Superior temporal gyrus (tissue), 1 donor: ENCODE measurements at regions not wholly inside any gene's neighbourhood (a gene's known extent, or its start where the extent isn't known, plus 50 kb on each side); places are given as distances from the start of the nearest gene placed in this dataset.
"Not testable (repeated sequence)": the region's sequence is repeated elsewhere in the genome, so short reads cannot be mapped to it uniquely, and the experiment has no call there.

Experiments
- DNase-seq: peaks from one replicate; pipeline ENCODE4 v3.0.0-alpha.2; 2016; ENCODE audit errors: extremely low spot score

DNA sequence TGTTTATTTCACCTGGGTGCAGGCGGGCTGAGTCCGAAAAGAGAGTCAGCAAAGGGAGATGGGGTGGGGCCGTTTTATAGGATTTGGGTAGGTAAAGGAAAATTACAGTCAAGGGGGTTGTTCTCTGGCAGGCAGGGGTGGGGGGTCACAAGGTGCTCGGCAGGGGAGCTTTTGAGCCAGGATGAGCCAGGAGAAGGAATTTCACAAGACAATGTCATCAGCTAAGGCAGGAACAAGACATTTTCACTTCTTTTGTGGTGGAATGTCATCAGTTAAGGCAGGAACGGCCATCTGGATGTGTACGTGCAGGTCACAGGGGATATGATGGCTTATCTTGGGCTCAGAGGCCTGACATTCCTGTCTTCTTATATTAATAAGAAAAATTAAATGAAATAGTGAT, 115.8 kb upstream of the KCNJ3 start:
- not testable (repeated sequence) for DNase-seq

DNA sequence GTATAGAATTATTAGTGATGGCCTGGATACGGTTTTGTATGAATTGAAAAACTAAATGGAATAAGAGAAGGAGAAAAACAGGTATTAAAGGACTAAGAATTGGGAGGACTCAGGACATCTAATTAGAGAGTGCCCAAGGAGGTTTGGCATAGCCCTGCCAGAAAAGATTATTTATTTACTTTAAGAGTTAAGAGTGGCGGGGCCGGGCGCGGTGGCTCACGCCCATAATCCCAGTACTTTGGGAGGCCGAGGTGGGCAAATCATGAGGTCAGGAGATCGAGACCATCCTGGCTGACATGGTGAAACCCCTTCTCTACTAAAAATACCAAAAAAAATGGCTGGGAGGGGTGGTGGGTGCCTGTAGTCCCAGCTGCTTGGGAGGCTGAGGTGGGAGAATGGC, 115.2 kb upstream of the KCNJ3 start:
- not testable (repeated sequence) for DNase-seq

DNA sequence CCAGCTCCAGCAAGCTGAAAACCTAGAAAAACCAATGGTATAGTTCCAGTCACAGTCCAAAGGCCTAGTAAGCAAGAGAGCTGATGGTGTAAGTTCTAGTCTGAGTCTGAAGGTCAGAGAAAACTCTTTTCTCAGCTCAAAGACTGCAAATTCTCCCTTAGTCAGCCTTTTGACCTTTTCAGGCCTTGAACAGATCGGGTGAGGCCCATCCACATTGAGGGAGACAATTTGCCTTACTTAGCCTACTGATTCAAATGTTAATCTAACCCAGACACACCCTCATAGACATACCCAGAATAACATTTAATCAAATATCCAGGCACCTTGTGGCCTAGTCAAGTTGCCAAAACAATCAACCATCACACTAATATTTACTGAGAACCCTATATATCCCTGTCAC, 110.8 kb upstream of the KCNJ3 start:
- no peak for DNase-seq

DNA sequence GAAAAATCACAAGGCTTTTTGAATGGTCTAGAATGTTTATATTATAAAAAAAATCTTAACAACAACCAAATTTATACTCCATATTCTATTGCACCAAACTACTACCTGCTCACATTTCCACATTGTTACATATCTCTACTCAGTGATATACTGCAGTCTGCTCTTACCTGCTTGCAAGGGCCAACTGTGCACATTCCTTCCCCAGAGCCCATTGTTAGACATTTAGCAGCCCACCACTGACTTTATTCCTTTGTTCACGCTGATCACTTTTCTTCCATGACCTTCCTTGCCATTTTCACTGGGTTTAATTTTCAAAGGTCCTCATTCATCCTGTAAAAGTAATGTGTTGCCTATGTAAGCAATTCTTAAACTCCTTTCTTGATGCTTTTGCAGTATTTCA, 109.7 kb upstream of the KCNJ3 start:
- DNase-seq: no peak

DNA sequence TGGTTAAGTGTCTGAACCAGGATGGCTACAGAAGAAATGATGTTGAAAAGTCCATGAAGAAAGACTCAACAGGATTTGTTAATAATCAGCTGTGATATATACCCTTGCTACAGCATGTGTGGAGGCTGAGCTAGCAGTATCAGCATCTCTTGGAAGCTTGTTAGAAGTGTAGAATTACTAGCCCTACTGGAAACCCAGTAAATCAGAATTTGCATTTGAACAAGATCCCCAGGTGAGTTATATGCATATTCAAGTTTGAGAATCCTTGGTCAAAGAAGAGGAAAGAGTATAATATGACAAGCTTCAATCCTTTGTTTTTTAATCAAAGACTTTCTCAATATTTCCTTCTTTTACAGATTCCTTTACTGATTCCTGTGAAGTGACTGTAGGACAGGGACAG, 109.0 kb upstream of the KCNJ3 start:
- DNase-seq: no peak

DNA sequence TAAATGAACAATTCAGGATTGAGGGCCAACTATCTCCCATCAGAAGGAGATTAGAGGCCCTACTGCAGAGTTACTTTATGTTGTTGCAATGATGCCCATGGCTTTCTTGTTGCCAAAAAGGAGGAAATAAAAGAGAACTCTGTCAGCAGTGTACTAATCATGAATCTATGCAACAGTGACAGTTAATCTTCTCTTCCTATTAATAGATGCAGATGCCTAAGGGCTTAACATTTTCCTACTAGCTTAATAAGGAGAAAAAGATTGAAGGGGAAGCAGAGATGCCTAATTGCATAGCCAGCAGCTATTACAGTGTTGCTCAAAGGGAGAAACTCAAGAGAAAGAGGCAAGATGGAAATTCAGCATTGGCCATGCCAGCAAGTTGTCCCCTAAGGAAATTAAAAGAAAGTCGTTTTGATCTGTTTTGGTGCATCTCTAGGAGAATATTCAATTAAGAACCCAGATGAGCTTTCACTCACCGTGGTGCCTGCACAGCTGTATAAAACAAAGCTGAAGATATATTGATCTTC, 107.1 kb upstream of the KCNJ3 start:
- DNase-seq: no peak

DNA sequence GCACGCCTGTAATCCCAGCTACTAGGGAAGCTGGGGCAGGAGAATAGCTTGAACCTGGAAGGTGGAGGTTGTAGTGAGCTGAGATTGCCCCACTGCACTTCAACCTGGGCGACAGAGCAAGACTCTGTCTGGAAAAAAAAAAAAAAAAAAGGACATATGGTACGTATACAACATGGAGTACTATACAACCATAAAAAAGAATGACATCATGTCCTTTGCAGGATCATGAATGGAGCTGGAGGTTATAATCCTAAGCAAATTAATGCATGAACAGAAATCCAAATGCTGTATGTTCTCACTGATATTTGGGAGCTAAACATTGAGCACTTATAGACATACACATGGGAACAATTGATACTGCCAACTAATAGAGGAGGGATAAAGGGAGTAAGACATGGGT, 99.3 kb upstream of the KCNJ3 start:
- no peak for DNase-seq

DNA sequence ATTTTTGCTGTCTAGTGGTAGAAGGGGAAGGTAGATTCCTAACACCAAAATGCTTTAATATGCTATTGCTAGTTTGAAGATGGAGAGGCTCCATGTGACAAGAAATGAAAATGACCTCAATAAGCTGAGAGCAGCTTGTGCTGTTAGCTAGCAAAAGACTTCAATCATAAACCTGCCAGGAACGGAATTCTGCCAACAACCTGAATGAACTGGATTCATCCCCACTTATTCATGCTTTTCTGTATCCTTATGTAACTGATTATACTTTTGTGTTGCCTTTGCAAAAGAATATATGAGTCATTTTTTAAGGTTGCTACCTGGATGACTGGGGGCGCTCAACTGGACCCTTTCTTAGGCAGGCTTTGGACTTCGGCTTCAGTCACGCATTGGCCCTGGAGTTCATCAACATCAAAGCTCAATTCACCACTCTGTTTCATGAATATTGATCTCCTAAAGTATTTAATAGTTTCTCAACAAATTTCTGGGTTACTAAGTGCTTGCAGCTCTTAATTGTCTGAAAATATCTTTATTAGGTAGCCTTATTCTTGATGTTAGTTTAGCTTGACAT, 97.5 kb upstream of the KCNJ3 start:
- no peak for DNase-seq

DNA sequence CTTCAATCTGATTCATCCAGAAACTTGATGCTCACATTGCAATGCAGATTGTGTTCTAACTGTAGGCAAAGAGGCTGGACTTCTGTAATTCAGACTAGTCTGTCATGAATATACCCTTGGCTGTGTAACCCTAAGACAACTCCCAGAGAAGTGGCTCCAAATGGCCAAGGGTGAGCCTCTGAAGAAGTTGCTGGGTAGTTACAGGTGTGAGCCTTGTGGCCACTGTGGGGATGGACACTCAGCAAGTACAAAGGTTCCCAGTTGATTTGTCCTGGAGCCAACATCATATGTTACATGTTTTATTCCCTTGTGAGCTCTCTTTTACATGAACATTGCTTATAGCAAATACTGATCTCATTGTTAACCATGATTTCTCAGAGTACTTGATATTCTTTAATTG, 94.8 kb upstream of the KCNJ3 start:
- no peak for DNase-seq

DNA sequence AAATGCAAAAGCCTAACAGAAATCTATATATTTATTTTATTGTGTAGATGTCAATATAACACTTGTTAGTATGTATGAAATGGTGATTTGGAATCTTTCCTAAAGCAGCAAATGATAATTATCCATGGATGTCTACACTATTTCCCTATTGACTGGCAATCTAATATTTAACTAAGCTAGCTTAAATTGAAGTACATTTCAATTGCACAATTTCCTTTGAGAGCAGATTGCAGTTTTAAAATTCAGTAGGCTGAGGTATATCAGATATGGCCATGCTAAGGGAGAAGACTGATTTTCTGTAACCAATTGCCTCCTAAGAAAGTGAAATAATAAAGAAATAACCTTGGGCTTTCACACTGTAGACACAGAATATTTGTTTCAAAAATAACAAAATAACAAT, 90.1 kb upstream of the KCNJ3 start:
- no peak for DNase-seq

DNA sequence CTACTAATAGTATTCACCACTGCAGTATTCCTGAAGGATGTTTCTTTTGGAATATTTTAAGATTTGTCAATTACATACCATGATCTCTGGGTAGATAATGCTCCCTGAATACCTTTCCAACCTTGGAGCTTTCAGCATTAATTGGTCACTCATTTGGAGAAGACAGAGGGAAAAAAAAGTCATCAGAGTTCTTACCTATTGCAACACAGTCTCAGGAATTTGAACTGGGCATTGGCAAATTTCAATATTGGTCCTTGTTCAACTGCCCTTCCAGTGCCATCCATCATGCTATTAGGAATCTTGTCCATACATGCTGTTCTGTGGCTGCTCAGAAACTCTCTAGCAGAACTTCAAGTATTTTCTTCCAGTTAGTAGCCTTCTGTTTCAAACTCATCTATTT, 83.6 kb upstream of the KCNJ3 start:
- no peak for DNase-seq

DNA sequence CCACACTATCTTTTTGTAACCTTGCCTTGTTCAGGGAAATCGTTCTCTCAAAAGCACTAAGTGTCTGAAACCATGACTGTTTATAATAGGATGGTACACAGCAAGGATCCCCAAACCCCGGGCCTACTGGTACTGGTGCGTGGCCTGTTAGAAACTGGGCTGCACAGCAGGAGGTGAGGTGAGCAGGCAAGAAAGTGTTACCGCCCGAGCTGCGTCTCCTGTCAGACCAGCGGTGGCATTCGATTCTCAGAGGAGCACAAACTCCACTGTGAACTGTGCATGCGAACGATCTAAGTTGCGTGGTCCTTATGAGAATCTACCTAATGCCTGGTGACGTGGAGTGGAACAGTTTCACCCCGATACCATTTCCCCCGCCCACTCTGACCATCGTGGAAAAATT, 81.8 kb upstream of the KCNJ3 start:
- DNase-seq: no peak

DNA sequence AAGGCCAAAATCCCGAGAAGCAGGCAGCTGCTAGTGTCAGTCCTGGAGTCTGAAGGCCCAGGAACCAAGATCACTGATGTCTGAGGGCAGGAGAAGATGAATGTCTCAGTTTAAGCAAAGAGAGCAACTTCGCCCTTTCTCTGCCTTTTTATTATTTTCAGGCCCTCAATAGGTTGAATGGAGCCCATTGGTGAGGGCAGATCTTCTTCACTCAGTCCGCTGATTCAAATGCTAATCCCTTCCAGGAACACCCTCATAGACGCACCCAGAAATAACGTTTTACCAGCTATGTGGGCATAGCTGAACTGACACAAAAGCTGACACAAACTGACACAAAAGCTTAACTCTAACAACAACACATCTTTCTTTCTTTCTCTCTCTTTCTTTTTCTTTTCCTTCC, 78.0 kb upstream of the KCNJ3 start:
- DNase-seq: no peak

DNA sequence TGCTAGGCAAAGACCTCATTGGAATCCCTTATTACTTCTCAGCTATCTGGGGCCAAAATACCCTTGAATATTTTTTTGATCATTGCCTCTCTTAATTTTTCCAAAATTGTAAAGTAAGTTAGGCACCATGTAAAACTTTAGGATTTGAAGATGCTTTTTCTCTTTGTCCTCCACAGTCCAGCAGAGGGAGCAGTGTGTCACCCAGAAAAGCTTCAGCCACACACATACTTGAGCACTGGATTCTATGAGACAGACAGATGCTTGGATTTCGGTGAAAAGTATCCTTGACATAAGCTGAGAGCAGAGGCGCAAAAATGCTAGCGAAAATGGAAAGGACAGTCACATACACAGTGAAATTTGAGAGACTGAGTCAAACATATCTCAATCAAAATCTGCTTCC, 74.7 kb upstream of the KCNJ3 start:
- peak; percentile 86 for DNase-seq

DNA sequence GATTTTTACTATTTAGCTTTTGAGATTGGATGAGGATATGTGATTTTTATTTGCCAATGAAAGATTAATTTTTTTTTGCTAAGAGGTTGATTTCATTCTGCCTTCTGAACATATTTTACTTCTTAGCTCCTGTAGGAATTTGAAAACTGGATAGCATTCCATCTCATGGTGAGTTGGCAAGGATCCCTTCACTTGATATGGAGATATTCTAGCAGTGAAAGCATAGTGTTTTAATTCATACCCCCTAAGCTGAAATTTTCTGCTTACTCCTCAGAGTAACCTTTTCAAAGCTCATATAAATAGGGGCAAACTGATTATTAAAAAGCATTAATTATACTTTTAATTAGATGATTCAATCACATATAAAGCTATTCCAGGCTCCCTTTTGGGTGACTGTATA, 61.0 kb upstream of the KCNJ3 start:
- no peak for DNase-seq

DNA sequence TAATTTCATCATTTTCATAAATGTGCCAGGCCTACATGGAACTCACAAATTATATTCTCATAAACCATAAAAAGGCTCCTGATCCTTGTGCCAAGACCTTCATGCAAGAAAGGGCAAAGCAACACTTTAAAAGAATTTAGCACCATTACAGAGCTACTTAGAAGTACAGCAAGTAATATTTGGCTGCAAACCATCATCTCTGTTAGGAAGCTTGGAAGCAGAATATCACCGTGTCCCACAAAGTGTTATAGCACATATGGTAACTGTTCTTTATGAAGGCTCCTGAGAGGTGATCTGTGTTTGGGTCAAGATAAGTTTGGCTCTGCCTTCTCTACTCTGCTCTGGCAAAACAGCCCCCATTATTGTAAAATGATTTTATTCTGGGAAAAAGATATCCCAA, 59.7 kb upstream of the KCNJ3 start:
- DNase-seq: no peak

DNA sequence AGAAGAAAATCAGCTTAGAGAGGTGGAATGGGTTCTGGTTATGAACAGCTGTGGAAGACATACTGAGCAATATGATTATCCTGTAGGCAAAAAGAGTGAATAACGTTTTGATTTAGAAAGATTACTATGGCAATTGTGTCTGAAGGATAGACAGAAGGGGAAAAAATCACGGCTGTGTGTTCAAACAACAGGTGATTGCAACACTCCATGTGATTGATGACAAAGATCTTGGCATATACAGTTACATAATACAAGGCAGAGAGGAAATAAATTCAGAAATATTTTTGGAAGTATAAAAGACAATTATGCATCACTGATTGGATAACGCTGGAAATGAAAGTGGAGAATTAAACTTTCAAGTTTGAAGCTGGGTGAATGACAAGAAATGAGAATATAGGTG, 58.5 kb upstream of the KCNJ3 start:
- DNase-seq: no peak
